H1 (cell line): ENCODE measurements at regions not wholly inside any gene's neighbourhood (a gene's known extent, or its start where the extent isn't known, plus 50 kb on each side); places are given as distances from the start of the nearest gene placed in this dataset.

ENCODE experiments used
- BRCA1 ChIP-seq: IDR thresholded peaks from 2 replicates; pipeline ENCODE4 v1.6.1; 2012; ENCODE audit warnings: low read depth, low read length, improper control_type of control experiment
- CBX8 ChIP-seq: fragments of 300-800, 300-1000 bp; sonication (generic); IDR thresholded peaks from 2 replicates; pipeline ENCODE4 v1.7.1; 2016; ENCODE audit warnings: low read depth, low read length, borderline replicate concordance
- EZH2 ChIP-seq: fragments of 200-600 bp; sonication (generic); IDR thresholded peaks from 2 replicates; pipeline ENCODE4 v1.7.1; 2012; ENCODE audit warnings: low read depth, mild to moderate bottlenecking, moderate library complexity, low read length, inconsistent platforms; ENCODE audit not compliant: severe bottlenecking
- KDM1A ChIP-seq: fragments of 200-600, 300-600 bp; sonication (generic); IDR thresholded peaks from 2 replicates; pipeline ENCODE4 v1.7.1; 2016; ENCODE audit warnings: mild to moderate bottlenecking, low read length, borderline replicate concordance
- MAFK ChIP-seq: IDR thresholded peaks from 2 replicates; pipeline ENCODE4 v1.6.1; 2012; ENCODE audit warnings: low read depth, mild to moderate bottlenecking, improper control_type of control experiment, low read length
- RFX5 ChIP-seq: IDR thresholded peaks from 2 replicates; pipeline ENCODE4 v1.6.1; 2011; ENCODE audit warnings: low read depth, low read length, improper control_type of control experiment, borderline replicate concordance
- TF ChIP-seq, protein P1 (sequence below), 3 experiments: IDR thresholded peaks; 1 replicate in 2 of 3; 2 replicates in 1 of 3; pipeline versions ENCODE4 v1.5.1 to v1.6.1; 2011; ENCODE audit warnings: low read length in 3 of 3, mild to moderate bottlenecking in 3 of 3, inconsistent platforms in 2 of 3, low read depth in 1 of 3, moderate library complexity in 1 of 3; ENCODE audit not compliant: insufficient read depth in 1 of 3; ENCODE audit errors: control extremely low read depth in 1 of 3
- TF ChIP-seq, protein P2 (sequence below): IDR thresholded peaks from 2 replicates; pipeline ENCODE4 v1.6.1; 2011; ENCODE audit warnings: low read length, improper control_type of control experiment

DNA sequence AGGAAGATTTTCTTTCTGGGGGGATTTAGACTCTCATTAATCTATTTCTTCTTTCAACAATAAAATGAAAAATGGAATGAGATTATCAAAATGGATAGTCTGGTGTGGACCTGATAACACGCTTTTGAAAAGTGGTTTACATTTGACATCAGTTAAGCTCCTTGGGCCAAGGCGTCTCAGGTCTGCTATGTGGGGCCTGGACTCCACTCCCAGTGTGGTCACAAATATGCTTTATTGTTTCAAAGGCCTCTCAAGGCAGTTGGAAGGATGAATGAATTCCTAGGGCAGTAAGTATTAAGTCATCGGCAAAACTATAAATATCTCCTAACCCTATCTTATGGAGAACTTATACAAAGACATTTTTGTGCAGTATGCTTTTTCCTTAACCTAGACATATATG lies 74.5 kb downstream of the ETAA1 start:
- TF ChIP-seq, protein P1, sequence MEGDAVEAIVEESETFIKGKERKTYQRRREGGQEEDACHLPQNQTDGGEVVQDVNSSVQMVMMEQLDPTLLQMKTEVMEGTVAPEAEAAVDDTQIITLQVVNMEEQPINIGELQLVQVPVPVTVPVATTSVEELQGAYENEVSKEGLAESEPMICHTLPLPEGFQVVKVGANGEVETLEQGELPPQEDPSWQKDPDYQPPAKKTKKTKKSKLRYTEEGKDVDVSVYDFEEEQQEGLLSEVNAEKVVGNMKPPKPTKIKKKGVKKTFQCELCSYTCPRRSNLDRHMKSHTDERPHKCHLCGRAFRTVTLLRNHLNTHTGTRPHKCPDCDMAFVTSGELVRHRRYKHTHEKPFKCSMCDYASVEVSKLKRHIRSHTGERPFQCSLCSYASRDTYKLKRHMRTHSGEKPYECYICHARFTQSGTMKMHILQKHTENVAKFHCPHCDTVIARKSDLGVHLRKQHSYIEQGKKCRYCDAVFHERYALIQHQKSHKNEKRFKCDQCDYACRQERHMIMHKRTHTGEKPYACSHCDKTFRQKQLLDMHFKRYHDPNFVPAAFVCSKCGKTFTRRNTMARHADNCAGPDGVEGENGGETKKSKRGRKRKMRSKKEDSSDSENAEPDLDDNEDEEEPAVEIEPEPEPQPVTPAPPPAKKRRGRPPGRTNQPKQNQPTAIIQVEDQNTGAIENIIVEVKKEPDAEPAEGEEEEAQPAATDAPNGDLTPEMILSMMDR (IDR thresholded peaks at IDR 0.05; ENCODE audit: control extremely low read depth in 1 of 3, insufficient read depth in 1 of 3, low read depth in 1 of 3, low read length in 3 of 3), result no peak
- TF ChIP-seq RFX5 (no peak), MAFK (no peak), CBX8 (no peak), EZH2 (no peak), BRCA1 (no peak), KDM1A (no peak)
- TF ChIP-seq, protein P2, sequence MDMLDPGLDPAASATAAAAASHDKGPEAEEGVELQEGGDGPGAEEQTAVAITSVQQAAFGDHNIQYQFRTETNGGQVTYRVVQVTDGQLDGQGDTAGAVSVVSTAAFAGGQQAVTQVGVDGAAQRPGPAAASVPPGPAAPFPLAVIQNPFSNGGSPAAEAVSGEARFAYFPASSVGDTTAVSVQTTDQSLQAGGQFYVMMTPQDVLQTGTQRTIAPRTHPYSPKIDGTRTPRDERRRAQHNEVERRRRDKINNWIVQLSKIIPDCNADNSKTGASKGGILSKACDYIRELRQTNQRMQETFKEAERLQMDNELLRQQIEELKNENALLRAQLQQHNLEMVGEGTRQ, result no peak
